GM10248 (cell line): ENCODE measurements at regions not wholly inside any gene's neighbourhood (a gene's known extent, or its start where the extent isn't known, plus 50 kb on each side); places are given as distances from the start of the nearest gene placed in this dataset.

Experiments used
- CTCF ChIA-PET: fragments of 300-600 bp; sonication (Branson Sonifier 250); formaldehyde crosslinking; extraction: SDS; loops from one replicate; lab custom pipeline; 2021; ENCODE audit warnings: antibody characterized with exemption; lab: Yijun Ruan, JAX
- POLR2A ChIA-PET: fragments of 350-650 bp; sonication (Branson Sonifier 250); formaldehyde crosslinking; extraction: SDS; loops from one replicate; lab custom pipeline; 2020; ENCODE audit warnings: antibody characterized with exemption; lab: Yijun Ruan, JAX
- DNase-seq: peaks from one replicate; pipeline ENCODE4 v3.0.0; 2012; ENCODE audit errors: extremely low spot score
- TF ChIP-seq, protein P1 (sequence below): IDR thresholded peaks from 2 replicates; pipeline ENCODE4 v1.5.1; 2012; ENCODE audit warnings: mild to moderate bottlenecking, low read depth; ENCODE audit errors: extremely low read depth, missing control alignments, control extremely low read depth

- CTCF ChIA-PET, result interaction anchor here (0.8 kb wide), 1 partner anchor 8 kb away, joined by 4 read pairs; no protein-coding TSS in a partner anchor
Observed at GRCh38 chr13:97554496-97554895, 120.5 kb downstream of the RAP2A start.

DNA sequence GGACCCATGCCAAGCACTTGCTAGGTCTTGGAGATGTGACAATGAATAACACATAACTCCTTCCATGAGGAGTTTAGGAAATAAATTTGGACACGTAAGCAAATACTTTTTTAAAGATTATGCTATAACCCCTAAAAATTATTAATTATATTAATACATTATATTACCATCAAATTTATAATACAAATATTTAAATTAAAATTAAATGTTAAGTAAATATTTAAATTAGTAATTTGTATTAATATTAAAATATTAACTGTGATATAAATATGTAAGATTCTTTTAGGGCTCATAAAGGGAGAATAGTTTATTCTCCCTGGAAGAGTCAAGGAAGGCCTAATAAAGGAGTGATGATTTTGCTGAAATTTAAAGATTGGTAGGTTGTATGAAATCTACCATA lies 121.1 kb downstream of the RAP2A start:
- DNase-seq, result no peak
- CTCF ChIA-PET, result no interaction called here
- POLR2A ChIA-PET, result no interaction called here
- TF ChIP-seq, protein P1, sequence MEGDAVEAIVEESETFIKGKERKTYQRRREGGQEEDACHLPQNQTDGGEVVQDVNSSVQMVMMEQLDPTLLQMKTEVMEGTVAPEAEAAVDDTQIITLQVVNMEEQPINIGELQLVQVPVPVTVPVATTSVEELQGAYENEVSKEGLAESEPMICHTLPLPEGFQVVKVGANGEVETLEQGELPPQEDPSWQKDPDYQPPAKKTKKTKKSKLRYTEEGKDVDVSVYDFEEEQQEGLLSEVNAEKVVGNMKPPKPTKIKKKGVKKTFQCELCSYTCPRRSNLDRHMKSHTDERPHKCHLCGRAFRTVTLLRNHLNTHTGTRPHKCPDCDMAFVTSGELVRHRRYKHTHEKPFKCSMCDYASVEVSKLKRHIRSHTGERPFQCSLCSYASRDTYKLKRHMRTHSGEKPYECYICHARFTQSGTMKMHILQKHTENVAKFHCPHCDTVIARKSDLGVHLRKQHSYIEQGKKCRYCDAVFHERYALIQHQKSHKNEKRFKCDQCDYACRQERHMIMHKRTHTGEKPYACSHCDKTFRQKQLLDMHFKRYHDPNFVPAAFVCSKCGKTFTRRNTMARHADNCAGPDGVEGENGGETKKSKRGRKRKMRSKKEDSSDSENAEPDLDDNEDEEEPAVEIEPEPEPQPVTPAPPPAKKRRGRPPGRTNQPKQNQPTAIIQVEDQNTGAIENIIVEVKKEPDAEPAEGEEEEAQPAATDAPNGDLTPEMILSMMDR, result no peak

More at GRCh38 chr13:97554496-97554895, 120.5 kb downstream of the RAP2A start:
- TF ChIP-seq, protein P1, result no peak
- POLR2A ChIA-PET, result no interaction called here
- no peak for DNase-seq

GRCh38 chr13:97559030-97559429 lies 125.1 kb downstream of the RAP2A start:
- no peak for DNase-seq
- TF ChIP-seq, protein P1, result no peak
- POLR2A ChIA-PET, result no interaction called here
- CTCF ChIA-PET, result no interaction called here

DNA sequence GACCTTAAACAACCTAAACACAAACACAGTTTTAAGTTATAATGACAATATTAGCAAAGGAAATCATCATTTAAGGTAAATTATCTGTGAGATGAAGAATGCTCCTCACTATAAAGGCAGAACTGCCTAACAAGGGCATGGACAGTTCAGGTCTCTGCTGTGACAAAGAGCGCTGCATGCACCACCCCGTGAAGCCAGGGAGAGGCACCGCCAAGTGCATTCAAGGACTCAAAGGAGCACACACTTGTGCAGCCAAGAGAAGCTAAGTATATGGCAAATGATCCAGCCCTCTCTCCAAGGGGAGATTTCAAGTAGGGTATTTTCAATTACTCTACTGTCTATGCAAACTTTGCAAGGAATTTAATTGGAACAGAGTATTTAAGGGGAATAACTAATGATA lies 126.0 kb downstream of the RAP2A start:
- TF ChIP-seq, protein P1, result no peak
- no peak for DNase-seq
- POLR2A ChIA-PET, result no interaction called here
- CTCF ChIA-PET, result no interaction called here

- TF ChIP-seq, protein P1, result no peak
- ChIA-PET POLR2A (no interaction called here), CTCF (interaction anchor here (1.2 kb wide), 1 partner anchor 14 kb away, joined by 5 read pairs; no protein-coding TSS in a partner anchor)
- no peak for DNase-seq
Observed at GRCh38 chr13:97561182-97561581, 127.2 kb downstream of the RAP2A start.

GRCh38 chr13:97562962-97563361 lies 129.0 kb downstream of the RAP2A start:
- ChIA-PET POLR2A (no interaction called here), CTCF (interaction anchor here (1.1 to 1.4 kb wide), 4 partner anchors 11 to 37 kb away, joined by 3 to 4 read pairs (median 4); no protein-coding TSS in a partner anchor)
- TF ChIP-seq, protein P1, result no peak
- no peak for DNase-seq
